Thyroid gland (tissue), 4 donors: ENCODE measurements at regions not wholly inside any gene's neighbourhood (a gene's known extent, or its start where the extent isn't known, plus 50 kb on each side); places are given as distances from the start of the nearest gene placed in this dataset.

Source experiments
- DNase-seq, 2 donors: peaks; one replicate each; pipeline ENCODE4 v3.0.0-alpha.2; 2019
- H3K27ac ChIP-seq, 3 donors: fragments of 200-600 bp; sonication (generic); 1 replicate in 2 of 3; 2 replicates in 1 of 3; pipeline ENCODE4 v1.5.1; 2016 to 2019; ENCODE audit warnings: mild to moderate bottlenecking in 1 of 3, moderate library complexity in 1 of 3
- H3K27me3 ChIP-seq: fragments of 200-600 bp; sonication (generic); one replicate; pipeline ENCODE4 v1.5.1; 2019
- H3K36me3 ChIP-seq, 2 donors: fragments of 200-600 bp; sonication (generic); one replicate each; pipeline ENCODE4 v1.5.1; 2016 to 2019
- H3K4me1 ChIP-seq, 2 donors: fragments of 200-600 bp; sonication (generic); one replicate each; pipeline ENCODE4 v1.5.1; 2017 to 2019
- H3K4me3 ChIP-seq, 3 donors: fragments of 200-600 bp; sonication (generic); replicated peaks in 1 of 3; 1 replicate in 2 of 3; 2 replicates in 1 of 3; pipeline ENCODE4 v1.5.1; 2016; ENCODE audit warnings: mild to moderate bottlenecking in 1 of 3
- H3K9me3 ChIP-seq: fragments of 200-600 bp; sonication (generic); one replicate; pipeline ENCODE4 v1.5.1; 2017
- CTCF ChIP-seq, 6 experiments: fragments of 200-600 bp in 3 of 6; fragments of 450-650 bp in 3 of 6; sonication (generic) in 3 of 6; IDR thresholded peaks; one replicate each; pipeline ENCODE4 v1.5.1; 2016 to 2019; ENCODE audit warnings: antibody characterized with exemption in 6 of 6, mild to moderate bottlenecking in 2 of 6, inconsistent platforms in 1 of 6, moderate library complexity in 1 of 6
- POLR2A ChIP-seq, 2 donors: fragments of 450-650 bp; IDR thresholded peaks; one replicate each; pipeline ENCODE4 v1.6.1; 2017; ENCODE audit warnings: antibody characterized with exemption in 2 of 2, mild to moderate bottlenecking in 2 of 2, moderate library complexity in 1 of 2
- WGBS, 2 donors: methylation state at CpG; one replicate each; pipeline ENCODE4 v1.1.5; 2017; 5-methylcytosine and 5-hydroxymethylcytosine counted together
- intact Hi-C: fragments of 100-400 bp; cut with DNase I; formaldehyde crosslinking; loops from one replicate; pipeline ENCODE4 v1.15.1; 2023

- Histone ChIP-seq H3K9me3 (no peaks in the 10 kb centered on the region), H3K4me1 (no peaks in the 10 kb centered on the region), H3K36me3 (no peaks in the 10 kb centered on the region), H3K27ac (no peak overlapping the region), H3K4me3 (no peak overlapping the region), H3K27me3 (no peaks in the 10 kb centered on the region)
- 65 to 66% methylated on average over 3 of the region's 3 CpGs for WGBS, 2 donors
- DNase-seq: no peak
- TF ChIP-seq CTCF (IDR thresholded peaks at IDR 0.05): no peak
- no peak for TF ChIP-seq POLR2A (IDR thresholded peaks at IDR 0.05)
- intact Hi-C loops: no loop called here
These were observed 452.7 kb downstream of the STK39 start for GRCh38 chr2:167794554-167795255.

DNA sequence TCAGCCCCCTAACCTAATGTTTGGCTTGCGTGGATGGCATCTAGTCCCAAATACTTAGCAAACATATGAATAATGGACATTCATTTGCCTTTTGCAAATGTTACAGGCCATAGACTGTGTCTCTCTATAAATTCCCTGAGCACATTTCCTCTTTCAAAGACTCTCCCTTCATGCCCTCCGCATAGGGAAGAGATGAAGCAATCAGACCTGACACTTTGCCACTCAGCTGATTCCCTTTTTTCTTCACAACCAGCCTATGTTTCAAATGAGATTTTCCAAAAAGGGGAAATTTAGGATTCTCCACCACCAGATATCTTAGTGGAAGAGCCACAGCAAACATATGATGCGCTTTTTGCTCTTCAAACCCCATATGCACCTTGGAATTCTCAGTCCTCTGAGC, 453.7 kb downstream of the STK39 start:
- Histone ChIP-seq H3K27ac (no peak overlapping the region), H3K9me3 (no peaks in the 10 kb centered on the region), H3K4me3 (no peak overlapping the region), H3K4me1 (no peaks in the 10 kb centered on the region), H3K27me3 (no peaks in the 10 kb centered on the region), H3K36me3 (no peaks in the 10 kb centered on the region)
- WGBS, 2 donors: 93 to 94% methylated on average over 3 of the region's 3 CpGs
- DNase-seq: no peak
- TF ChIP-seq POLR2A (IDR thresholded peaks at IDR 0.05): no peak
- TF ChIP-seq CTCF (IDR thresholded peaks at IDR 0.05): no peak
- intact Hi-C loops: no loop called here

DNA sequence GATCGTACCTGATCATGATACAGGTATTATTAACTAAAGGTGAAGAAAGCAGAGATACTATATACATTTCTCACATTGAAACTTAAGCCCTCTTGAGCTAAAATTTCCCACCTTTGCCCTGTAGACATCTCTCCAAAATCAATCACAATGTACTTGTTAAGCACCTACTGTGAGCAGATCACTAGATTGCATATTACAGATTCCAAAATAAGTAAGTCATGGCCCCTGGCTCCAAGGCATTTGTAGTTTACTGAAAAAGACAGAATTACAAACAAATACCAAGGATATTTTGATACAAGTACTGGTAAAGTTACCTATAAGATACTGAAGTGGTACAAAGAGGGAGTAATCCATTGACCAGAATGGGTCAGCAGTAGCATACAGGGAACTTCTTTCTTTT, 455.3 kb downstream of the STK39 start:
- Histone ChIP-seq H3K27ac (no peak overlapping the region), H3K9me3 (no peaks in the 10 kb centered on the region), H3K4me1 (no peaks in the 10 kb centered on the region), H3K27me3 (no peaks in the 10 kb centered on the region), H3K4me3 (no peak overlapping the region), H3K36me3 (no peaks in the 10 kb centered on the region)
- DNase-seq: no peak
- TF ChIP-seq CTCF (IDR thresholded peaks at IDR 0.05) (no peak), POLR2A (IDR thresholded peaks at IDR 0.05) (no peak)
- 91 to 98% methylated on average over 1 of the region's 1 CpG for WGBS, 2 donors
- intact Hi-C loops: no loop called here

- no peak overlapping the region for H3K4me3 ChIP-seq
- TF ChIP-seq POLR2A (IDR thresholded peaks at IDR 0.05) (no peak), CTCF (IDR thresholded peaks at IDR 0.05) (no peak)
- H3K36me3 ChIP-seq: no peaks in the 10 kb centered on the region
- H3K27ac ChIP-seq: no peak overlapping the region
- H3K9me3 ChIP-seq: no peaks in the 10 kb centered on the region
- no peak for DNase-seq
- intact Hi-C loops: no loop called here
- 94 to 98% methylated on average over 4 of the region's 4 CpGs for WGBS, 2 donors
- H3K4me1 ChIP-seq: no peaks in the 10 kb centered on the region
- H3K27me3 ChIP-seq: no peaks in the 10 kb centered on the region
These were observed 456.5 kb downstream of the STK39 start for GRCh38 chr2:167790781-167791450.

DNA sequence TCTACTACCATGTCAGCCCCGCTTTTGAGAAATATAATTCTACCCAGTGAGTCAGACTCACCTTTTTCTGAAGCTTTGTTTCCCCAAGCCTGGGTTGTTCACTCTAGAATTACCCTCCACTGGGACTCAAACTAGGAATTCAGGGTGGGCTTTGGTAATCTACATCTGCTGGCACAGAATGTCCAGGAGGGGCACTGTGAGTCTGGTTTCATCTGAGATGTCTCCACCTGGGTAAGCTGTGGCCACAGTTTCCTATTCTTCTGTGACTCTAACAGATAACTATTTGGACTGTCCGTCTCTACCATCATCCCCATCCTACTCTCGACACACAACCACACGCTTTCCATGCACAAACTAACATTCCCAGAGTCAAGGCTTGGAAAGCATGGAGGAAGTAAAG, 457.2 kb downstream of the STK39 start:
- Histone ChIP-seq H3K4me3 (no peak overlapping the region), H3K27me3 (no peaks in the 10 kb centered on the region), H3K36me3 (no peaks in the 10 kb centered on the region), H3K4me1 (no peaks in the 10 kb centered on the region), H3K9me3 (no peaks in the 10 kb centered on the region), H3K27ac (no peak overlapping the region)
- DNase-seq: no peak
- intact Hi-C loops: no loop called here
- TF ChIP-seq POLR2A (IDR thresholded peaks at IDR 0.05) (no peak), CTCF (IDR thresholded peaks at IDR 0.05) (no peak)
- WGBS, 2 donors: 93 to 97% methylated on average over 4 of the region's 4 CpGs
